ENCODE measurements at regions not wholly inside any gene's neighbourhood (a gene's known extent, or its start where the extent isn't known, plus 50 kb on each side); places are given as distances from the start of the nearest gene placed in this dataset.

GRCh38 chr5:109987355-109987754, 297.6 kb downstream of the MAN2A1 start:
- TF ChIP-seq CTCF (IDR thresholded peaks at IDR 0.05; ENCODE audit: insufficient read depth, low read length) (no peak), POLR2AphosphoS5 (IDR thresholded peaks at IDR 0.05; ENCODE audit: low read depth) (no peak), GABPA (IDR thresholded peaks at IDR 0.05; ENCODE audit: low read depth) (no peak)
